ENCODE measurements at regions not wholly inside any gene's neighbourhood (a gene's known extent, or its start where the extent isn't known, plus 50 kb on each side); places are given as distances from the start of the nearest gene placed in this dataset.

- TF ChIP-seq POLR2A (IDR thresholded peaks at IDR 0.05), result no peak
- no peak for TF ChIP-seq CTCF (IDR thresholded peaks at IDR 0.05)
Observed at GRCh38 chr3:178067721-178068120, 468.5 kb upstream of the KCNMB2 start.

All from testis (tissue), 2 donors.